ENCODE measurements at regions not wholly inside any gene's neighbourhood (a gene's known extent, or its start where the extent isn't known, plus 50 kb on each side); places are given as distances from the start of the nearest gene placed in this dataset.

- intact Hi-C loops (cut with micrococcal nuclease): no loop called here
- H3K4me1 ChIP-seq (replicated peaks in 1 of 2; ENCODE audit: control insufficient read depth in 2 of 2, insufficient read depth in 2 of 2, low read length in 2 of 2): no peaks in the 10 kb centered on the region
- no peak overlapping the region for H2AFZ ChIP-seq (ENCODE audit: low read depth, low read length)
- no peaks in the 10 kb centered on the region for H3K36me3 ChIP-seq (ENCODE audit: control insufficient read depth, insufficient read depth, low read length)
- H3K4me2 ChIP-seq (ENCODE audit: insufficient read depth, low read length): no peak overlapping the region
- no TSS peak for BruUV-seq (replicated peaks)
- WGBS (ENCODE audit: insufficient coverage, low coverage, missing lambda C conversion rate): 0% methylated on average over 4 of the region's 4 CpGs
- no peaks in the 10 kb centered on the region for H3K9me1 ChIP-seq (ENCODE audit: control insufficient read depth, insufficient read depth, low read length)
- TF ChIP-seq HNRNPK (IDR thresholded peaks at IDR 0.05; ENCODE audit: low read depth, low read length, poor library complexity, severe bottlenecking): no peak
- no peak for TF ChIP-seq SP2 (IDR thresholded peaks at IDR 0.05; ENCODE audit: extremely low read depth, low read depth, low read length, poor library complexity, severe bottlenecking)
- TF ChIP-seq ZNF354B (CRISPR knock-in tag; IDR thresholded peaks at IDR 0.05): no peak
- no peak for TF ChIP-seq RERE (CRISPR knock-in tag; IDR thresholded peaks at IDR 0.05; ENCODE audit: borderline replicate concordance)
- TF ChIP-seq NR2C2 (CRISPR knock-in tag; IDR thresholded peaks at IDR 0.05): no peak
- TF ChIP-seq NR2C2 (tag; IDR thresholded peaks at IDR 0.05): no peak
- TF ChIP-seq ATF7 (IDR thresholded peaks at IDR 0.05): no peak
- no peak for TF ChIP-seq MCM3 (IDR thresholded peaks at IDR 0.05)
- TF ChIP-seq COPS2 (conservative IDR thresholded peaks at IDR 0.05): no peak
- no peak for TF ChIP-seq USF1 (CRISPR knock-in tag; IDR thresholded peaks at IDR 0.05)
- TF ChIP-seq SRSF9 (IDR thresholded peaks at IDR 0.05; ENCODE audit: borderline replicate concordance, low read depth, low read length): no peak
- no peak for TF ChIP-seq HNRNPH1 (optimal IDR thresholded peaks at IDR 0.05; ENCODE audit: low read depth, low read length)
- no peak for TF ChIP-seq GTF2E2 (tag; IDR thresholded peaks at IDR 0.05)
- TF ChIP-seq PHF20 (IDR thresholded peaks at IDR 0.05; ENCODE audit: partially characterized antibody): no peak
- TF ChIP-seq MEF2A (IDR thresholded peaks at IDR 0.05; ENCODE audit: control insufficient read depth, low read depth, low read length): no peak
- ChIA-PET CTCF (ENCODE audit: low intra/inter-chr PET ratio) (no interaction called here), POLR2A (no interaction called here)
- H3K27me3 ChIP-seq (ENCODE audit: control insufficient read depth in 2 of 2, insufficient read depth in 2 of 2, low read length in 2 of 2): no peaks in the 10 kb centered on the region
- H3K4me3 ChIP-seq: no peak overlapping the region
- FAIRE-seq (no peak), DNase-seq (ENCODE audit: extremely low read depth in 1 of 4, low spot score in 3 of 4) (no peak), ATAC-seq (no peak)
- no peaks in the 10 kb centered on the region for H4K20me1 ChIP-seq (replicated peaks; ENCODE audit: control insufficient read depth, insufficient read depth, low read length)
- no peak overlapping the region for H3K9ac ChIP-seq (ENCODE audit: insufficient read depth in 1 of 2, low read depth in 2 of 2, low read length in 2 of 2)
- H3K27ac ChIP-seq (ENCODE audit: extremely low read depth, low read depth, low read length): no peak overlapping the region
- in situ Hi-C loops (cut with MboI): no loop called here
- no peaks in the 10 kb centered on the region for H3K79me2 ChIP-seq (ENCODE audit: control insufficient read depth, insufficient read depth, low read length)
- no peaks in the 10 kb centered on the region for H3K9me3 ChIP-seq (replicated peaks; ENCODE audit: control insufficient read depth, insufficient read depth, low read depth, low read length)
Measured at GRCh38 chr2:221197225-221197856, 374.8 kb downstream of the EPHA4 start.

Data from K562 (cell line).